ENCODE measurements at regions not wholly inside any gene's neighbourhood (a gene's known extent, or its start where the extent isn't known, plus 50 kb on each side); places are given as distances from the start of the nearest gene placed in this dataset.

DNA sequence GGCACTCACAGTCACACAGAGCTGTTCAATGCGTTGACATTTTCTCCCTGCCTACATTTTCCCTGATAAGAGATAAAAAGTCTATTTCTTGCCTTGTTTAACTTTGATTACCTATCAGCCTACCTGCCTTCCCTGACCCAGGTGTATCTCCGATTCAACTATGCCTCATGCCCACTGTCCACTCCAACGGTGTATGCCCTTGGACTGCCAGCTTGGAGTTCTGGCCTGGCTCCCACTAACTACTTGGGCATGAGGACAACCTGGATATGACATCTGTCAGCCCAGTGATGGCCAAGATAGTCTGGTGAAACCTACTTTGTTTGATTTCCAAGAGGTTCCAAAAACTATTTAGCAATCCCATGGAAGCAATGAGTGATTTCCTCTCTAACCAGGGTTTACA is 93.0 kb upstream of the PELI2 start:
- Mint-ChIP-seq H3K4me3 (no peak overlapping the region), H3K27me3 (peaks cover 19% of the 10 kb centered on the region), H3K27ac (no peak overlapping the region), H3K36me3 (ENCODE audit: low read depth) (no peaks in the 10 kb centered on the region), H3K9me3 (no peaks in the 10 kb centered on the region), H3K4me1 (no peaks in the 10 kb centered on the region)
- ChIA-PET CTCF (no interaction called here), POLR2A (no interaction called here)
- DNase-seq = no peak

DNA sequence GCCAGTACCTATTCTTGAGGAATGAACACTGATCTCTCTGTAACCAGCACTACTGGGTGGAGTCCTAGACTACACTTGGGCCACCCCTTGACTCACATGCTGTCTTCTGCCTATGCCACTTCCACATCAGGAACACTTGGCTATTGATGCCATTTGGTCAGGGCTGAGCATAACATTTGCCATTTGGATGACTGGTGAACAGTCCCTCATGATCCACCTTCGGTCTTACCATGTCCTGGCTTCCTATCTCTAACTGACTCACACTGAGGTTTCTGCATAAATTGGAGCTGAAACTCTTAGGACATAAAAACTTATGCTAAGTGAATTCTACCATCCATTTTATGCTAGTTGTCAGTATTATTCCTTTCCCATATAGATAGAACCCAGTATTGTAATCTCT is 91.7 kb upstream of the PELI2 start:
- DNase-seq = no peak
- H3K27ac Mint-ChIP-seq = no peak overlapping the region
- no peaks in the 10 kb centered on the region for H3K9me3 Mint-ChIP-seq
- no peak overlapping the region for H3K4me3 Mint-ChIP-seq
- POLR2A ChIA-PET = no interaction called here
- peaks cover 27% of the 10 kb centered on the region for H3K27me3 Mint-ChIP-seq
- no peaks in the 10 kb centered on the region for H3K4me1 Mint-ChIP-seq
- H3K36me3 Mint-ChIP-seq (ENCODE audit: low read depth) = no peaks in the 10 kb centered on the region
- CTCF ChIA-PET = no interaction called here

GRCh38 chr14:56027421-56027820 is 90.8 kb upstream of the PELI2 start:
- Mint-ChIP-seq H3K4me1 (no peaks in the 10 kb centered on the region), H3K27me3 (peaks cover 27% of the 10 kb centered on the region), H3K4me3 (no peak overlapping the region), H3K9me3 (no peaks in the 10 kb centered on the region), H3K27ac (no peak overlapping the region), H3K36me3 (ENCODE audit: low read depth) (no peaks in the 10 kb centered on the region)
- CTCF ChIA-PET = no interaction called here
- no peak for DNase-seq
- POLR2A ChIA-PET = no interaction called here

GRCh38 chr14:56027916-56028712 is 90.1 kb upstream of the PELI2 start:
- Mint-ChIP-seq H3K27ac (no peak overlapping the region), H3K9me3 (no peaks in the 10 kb centered on the region), H3K4me1 (no peaks in the 10 kb centered on the region), H3K27me3 (peaks cover 30% of the 10 kb centered on the region), H3K4me3 (no peak overlapping the region), H3K36me3 (ENCODE audit: low read depth) (no peaks in the 10 kb centered on the region)
- no peak for DNase-seq
- ChIA-PET POLR2A (no interaction called here), CTCF (no interaction called here)

- Mint-ChIP-seq H3K9me3 (no peaks in the 10 kb centered on the region), H3K27ac (no peak overlapping the region), H3K4me1 (no peaks in the 10 kb centered on the region), H3K36me3 (ENCODE audit: low read depth) (no peaks in the 10 kb centered on the region), H3K27me3 (peaks cover 8% of the 10 kb centered on the region), H3K4me3 (no peak overlapping the region)
- DNase-seq = no peak
- ChIA-PET POLR2A (no interaction called here), CTCF (interaction anchor here (0.6 kb wide), 1 partner anchor 1286 kb away, joined by 3 read pairs; no protein-coding TSS in a partner anchor)
Observed at GRCh38 chr14:56036353-56036752, 81.9 kb upstream of the PELI2 start.

DNA sequence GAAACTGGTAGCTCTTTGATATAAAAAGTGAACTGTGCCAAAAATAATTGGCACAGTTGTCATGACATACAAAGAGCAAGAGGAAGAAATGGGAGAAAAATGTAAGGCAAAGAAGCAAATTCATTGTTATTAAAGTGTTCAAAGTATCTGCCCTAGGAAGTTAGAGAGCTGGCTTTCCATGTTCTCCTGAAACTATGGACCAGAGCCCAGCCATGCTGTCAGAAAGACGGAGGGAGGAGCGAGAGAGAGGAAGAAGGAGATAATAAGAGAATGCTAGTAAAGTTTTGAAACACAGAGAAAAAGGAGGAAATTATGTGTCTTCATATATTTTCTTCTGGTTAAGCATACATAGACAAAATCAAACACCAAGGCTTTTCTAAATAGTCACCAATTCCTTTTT is 78.1 kb upstream of the PELI2 start:
- ChIA-PET CTCF (no interaction called here), POLR2A (no interaction called here)
- Mint-ChIP-seq H3K4me3 (no peak overlapping the region), H3K9me3 (no peaks in the 10 kb centered on the region), H3K36me3 (ENCODE audit: low read depth) (no peaks in the 10 kb centered on the region), H3K27me3 (peaks cover 7% of the 10 kb centered on the region), H3K27ac (no peak overlapping the region), H3K4me1 (no peaks in the 10 kb centered on the region)
- no peak for DNase-seq

DNA sequence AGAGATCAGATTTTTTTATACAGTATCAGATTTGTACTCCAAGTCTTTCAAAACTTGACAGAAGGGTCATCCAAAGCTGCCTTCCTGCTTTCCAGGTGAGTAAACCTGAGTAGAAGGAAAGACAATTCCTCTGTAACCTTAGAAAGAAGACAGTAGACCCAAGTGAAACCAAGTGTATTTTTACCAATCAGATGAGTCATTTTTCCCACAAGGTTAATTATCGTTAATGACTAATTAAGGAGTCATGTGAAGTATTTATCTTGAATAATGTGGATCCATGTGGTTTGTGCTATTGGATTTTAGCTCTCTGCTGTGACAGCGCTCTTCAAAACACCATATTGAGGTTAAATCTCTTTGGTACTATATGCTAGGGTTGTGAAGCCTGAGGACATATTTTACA is 74.0 kb upstream of the PELI2 start:
- Mint-ChIP-seq H3K9me3 (no peaks in the 10 kb centered on the region), H3K4me1 (no peaks in the 10 kb centered on the region), H3K27me3 (peaks cover 5% of the 10 kb centered on the region), H3K27ac (no peak overlapping the region), H3K4me3 (no peak overlapping the region), H3K36me3 (ENCODE audit: low read depth) (no peaks in the 10 kb centered on the region)
- CTCF ChIA-PET = no interaction called here
- POLR2A ChIA-PET = no interaction called here
- no peak for DNase-seq

DNA sequence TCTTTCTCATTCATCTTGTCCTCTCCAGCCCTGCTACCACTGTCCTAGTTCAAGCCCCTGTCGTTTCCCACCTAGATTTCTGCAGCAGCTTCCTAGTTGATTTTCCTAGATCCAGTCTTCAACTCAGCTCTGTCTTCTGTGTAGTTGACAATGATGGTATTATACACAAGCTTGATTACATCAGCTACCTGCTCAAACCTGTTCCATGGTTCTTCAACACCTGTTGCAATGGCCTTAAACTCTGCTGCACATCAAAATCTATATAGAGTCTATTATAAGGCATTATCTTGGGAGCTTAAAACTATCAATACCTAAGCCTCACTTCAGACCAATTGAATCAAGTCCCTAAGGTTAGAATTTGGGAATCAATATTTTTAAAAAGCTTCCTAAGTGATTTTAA is 71.7 kb upstream of the PELI2 start:
- POLR2A ChIA-PET = no interaction called here
- Mint-ChIP-seq H3K4me3 (no peak overlapping the region), H3K27ac (no peak overlapping the region), H3K4me1 (no peaks in the 10 kb centered on the region), H3K36me3 (ENCODE audit: low read depth) (no peaks in the 10 kb centered on the region), H3K9me3 (no peaks in the 10 kb centered on the region), H3K27me3 (peaks cover 6% of the 10 kb centered on the region)
- CTCF ChIA-PET = no interaction called here
- DNase-seq = no peak

DNA sequence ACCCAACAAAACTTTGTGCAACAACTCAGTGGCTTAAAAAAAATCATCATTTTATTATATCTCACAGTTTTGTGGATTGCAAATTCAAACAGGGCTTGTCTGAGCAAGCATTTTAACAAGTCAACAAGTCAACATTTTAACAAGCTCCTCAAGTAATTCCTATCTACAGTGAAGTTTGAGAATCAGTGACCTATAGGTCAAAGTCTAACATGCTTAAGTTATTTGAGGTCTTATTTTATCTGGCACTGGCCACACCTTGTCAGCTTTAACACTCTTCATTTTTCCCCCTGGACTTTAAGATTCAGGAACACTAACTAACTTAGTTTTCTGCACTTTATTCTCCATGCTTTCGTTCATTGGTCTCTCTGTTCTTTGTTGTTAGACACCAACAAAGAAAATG is 71.2 kb upstream of the PELI2 start:
- Mint-ChIP-seq H3K4me3 (no peak overlapping the region), H3K36me3 (ENCODE audit: low read depth) (no peaks in the 10 kb centered on the region), H3K4me1 (no peaks in the 10 kb centered on the region), H3K27me3 (peaks cover 6% of the 10 kb centered on the region), H3K9me3 (no peaks in the 10 kb centered on the region), H3K27ac (no peak overlapping the region)
- ChIA-PET POLR2A (no interaction called here), CTCF (no interaction called here)
- DNase-seq = no peak

DNA sequence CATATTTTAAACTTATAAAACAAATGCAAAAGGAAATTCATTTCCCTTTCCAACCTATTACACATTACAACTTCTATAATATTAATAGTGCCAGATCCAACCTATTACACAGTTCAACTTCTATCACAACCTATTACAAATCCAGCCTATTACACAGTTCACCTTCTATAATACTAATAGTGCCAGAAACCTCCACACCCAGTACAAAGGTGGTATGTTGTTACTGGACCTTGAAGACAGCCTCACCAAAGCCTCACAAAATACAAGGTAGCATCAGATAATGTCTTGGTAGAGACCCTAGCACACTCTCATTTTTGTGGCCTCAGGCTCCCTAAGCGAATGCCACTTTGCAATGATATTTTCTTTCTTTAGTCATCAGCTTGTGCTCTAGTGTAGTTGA is 68.7 kb upstream of the PELI2 start:
- no peak overlapping the region for H3K27ac Mint-ChIP-seq
- POLR2A ChIA-PET = no interaction called here
- H3K9me3 Mint-ChIP-seq = no peaks in the 10 kb centered on the region
- H3K36me3 Mint-ChIP-seq (ENCODE audit: low read depth) = no peaks in the 10 kb centered on the region
- no peak for DNase-seq
- no peaks in the 10 kb centered on the region for H3K4me1 Mint-ChIP-seq
- CTCF ChIA-PET = no interaction called here
- H3K27me3 Mint-ChIP-seq = peaks cover 7% of the 10 kb centered on the region
- no peak overlapping the region for H3K4me3 Mint-ChIP-seq

- Mint-ChIP-seq H3K27me3 (peaks cover 10% of the 10 kb centered on the region), H3K9me3 (no peaks in the 10 kb centered on the region), H3K4me1 (no peaks in the 10 kb centered on the region), H3K4me3 (no peak overlapping the region), H3K27ac (no peak overlapping the region), H3K36me3 (ENCODE audit: low read depth) (no peaks in the 10 kb centered on the region)
- no peak for DNase-seq
- CTCF ChIA-PET = no interaction called here
- POLR2A ChIA-PET = no interaction called here
Observed at GRCh38 chr14:56055511-56055910, 62.7 kb upstream of the PELI2 start.

DNA sequence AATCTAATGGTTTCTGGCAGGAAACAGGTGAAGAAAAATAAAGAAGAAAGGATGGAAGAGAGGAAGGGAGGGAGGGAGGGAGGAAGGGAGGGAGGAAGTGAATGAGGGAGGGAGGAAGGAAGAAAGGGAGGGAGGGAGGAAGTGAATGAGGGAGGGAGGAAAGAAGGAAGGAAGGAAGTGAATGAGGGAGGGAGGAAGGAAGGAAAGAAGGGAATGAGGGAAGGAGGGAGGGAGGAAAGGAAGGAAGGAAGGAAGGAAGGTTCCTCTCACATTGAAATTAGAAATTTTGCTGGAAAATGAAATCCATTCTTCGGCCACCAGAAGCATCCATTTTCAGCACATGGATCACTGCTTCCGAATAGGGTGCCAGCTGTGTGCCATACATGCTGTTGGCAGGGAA is 62.2 kb upstream of the PELI2 start:
- POLR2A ChIA-PET = no interaction called here
- no peaks in the 10 kb centered on the region for H3K4me1 Mint-ChIP-seq
- H3K36me3 Mint-ChIP-seq (ENCODE audit: low read depth) = no peaks in the 10 kb centered on the region
- H3K9me3 Mint-ChIP-seq = no peaks in the 10 kb centered on the region
- no peak overlapping the region for H3K4me3 Mint-ChIP-seq
- H3K27me3 Mint-ChIP-seq = peaks cover 14% of the 10 kb centered on the region
- DNase-seq = no peak
- CTCF ChIA-PET = no interaction called here
- no peak overlapping the region for H3K27ac Mint-ChIP-seq

GRCh38 chr14:56057071-56057741 is 61.0 kb upstream of the PELI2 start:
- Mint-ChIP-seq H3K4me3 (no peak overlapping the region), H3K27ac (no peak overlapping the region), H3K27me3 (peaks cover 14% of the 10 kb centered on the region), H3K36me3 (ENCODE audit: low read depth) (no peaks in the 10 kb centered on the region), H3K4me1 (no peaks in the 10 kb centered on the region), H3K9me3 (no peaks in the 10 kb centered on the region)
- DNase-seq = no peak
- ChIA-PET CTCF (no interaction called here), POLR2A (no interaction called here)

- ChIA-PET CTCF (no interaction called here), POLR2A (no interaction called here)
- no peaks in the 10 kb centered on the region for H3K4me1 Mint-ChIP-seq
- no peak overlapping the region for H3K4me3 Mint-ChIP-seq
- no peaks in the 10 kb centered on the region for H3K9me3 Mint-ChIP-seq
- no peak overlapping the region for H3K27ac Mint-ChIP-seq
- no peak for DNase-seq
- peaks cover 12% of the 10 kb centered on the region for H3K27me3 Mint-ChIP-seq
- H3K36me3 Mint-ChIP-seq (ENCODE audit: low read depth) = no peaks in the 10 kb centered on the region
Observed at GRCh38 chr14:56057767-56058166, 60.4 kb upstream of the PELI2 start.
